Cerebellar cortex (tissue), 1 donor: ENCODE measurements at regions not wholly inside any gene's neighbourhood (a gene's known extent, or its start where the extent isn't known, plus 50 kb on each side); places are given as distances from the start of the nearest gene placed in this dataset.

ENCODE experiments used
- DNase-seq: peaks from one replicate; pipeline ENCODE4 v3.0.0-alpha.2; 2015; ENCODE audit warnings: low spot score

- DNase-seq = no peak
These were observed 386.8 kb upstream of the PTPRD start for GRCh38 chr9:10999646-11000045.

- DNase-seq = no peak
These were observed 388.7 kb upstream of the PTPRD start for GRCh38 chr9:11001546-11001945.

DNA sequence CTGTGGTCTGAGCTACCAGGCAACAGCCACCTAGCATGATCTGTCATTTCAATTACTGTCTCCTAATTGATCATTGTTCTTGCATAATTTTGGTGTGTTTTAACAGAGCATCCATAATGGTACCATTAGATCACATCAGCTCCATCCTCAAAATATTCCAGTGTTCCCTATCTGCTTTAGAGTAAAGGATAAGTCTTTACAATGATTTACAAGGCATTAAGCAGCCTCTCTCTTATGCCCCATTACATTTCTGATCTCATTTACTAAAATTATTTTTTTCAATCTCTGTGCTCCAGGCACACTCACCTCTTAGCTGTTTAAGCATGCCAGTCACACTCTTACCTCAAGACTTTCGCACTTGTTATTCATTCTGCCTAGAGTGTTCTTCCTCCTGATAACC is 389.9 kb upstream of the PTPRD start:
- no peak for DNase-seq

DNA sequence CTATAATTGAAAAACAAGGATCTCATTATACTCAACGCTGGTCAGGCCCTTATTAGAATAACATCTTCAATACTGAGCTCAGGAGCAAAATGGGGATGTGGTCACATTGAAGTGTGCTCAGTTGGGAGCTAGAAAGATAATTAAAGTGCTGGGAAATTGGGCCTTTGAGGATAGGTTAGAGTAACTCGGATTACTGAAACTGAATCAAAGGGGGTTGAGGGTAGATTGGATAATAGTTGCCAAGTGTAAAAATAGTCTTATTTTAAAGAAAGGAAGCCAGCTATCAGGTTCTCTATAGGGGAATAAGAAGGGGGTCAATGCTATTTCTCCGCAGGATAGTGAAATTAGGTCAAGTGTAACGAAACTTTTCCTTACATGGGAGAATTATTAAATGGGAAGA is 391.0 kb upstream of the PTPRD start:
- DNase-seq = no peak

DNA sequence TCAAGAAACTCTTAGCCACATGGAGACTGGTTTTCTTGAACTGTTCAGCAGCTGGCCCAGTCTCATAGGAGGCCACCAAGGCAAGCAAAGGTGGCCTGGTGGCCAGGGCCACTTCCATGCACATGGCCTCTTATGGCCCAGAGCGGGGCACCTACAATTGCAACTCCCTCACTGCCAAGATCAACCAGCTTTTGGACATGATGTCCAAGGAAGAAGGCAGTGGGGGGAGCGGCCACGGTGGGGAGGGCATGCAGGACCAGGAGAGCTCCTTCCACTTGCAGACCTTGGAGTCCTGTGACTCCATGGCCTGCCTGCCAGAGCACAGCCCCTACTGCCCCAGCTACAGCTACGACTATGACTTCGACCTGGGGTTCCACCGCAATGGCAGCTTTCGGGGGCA is 398.9 kb upstream of the PTPRD start:
- DNase-seq = no peak

DNA sequence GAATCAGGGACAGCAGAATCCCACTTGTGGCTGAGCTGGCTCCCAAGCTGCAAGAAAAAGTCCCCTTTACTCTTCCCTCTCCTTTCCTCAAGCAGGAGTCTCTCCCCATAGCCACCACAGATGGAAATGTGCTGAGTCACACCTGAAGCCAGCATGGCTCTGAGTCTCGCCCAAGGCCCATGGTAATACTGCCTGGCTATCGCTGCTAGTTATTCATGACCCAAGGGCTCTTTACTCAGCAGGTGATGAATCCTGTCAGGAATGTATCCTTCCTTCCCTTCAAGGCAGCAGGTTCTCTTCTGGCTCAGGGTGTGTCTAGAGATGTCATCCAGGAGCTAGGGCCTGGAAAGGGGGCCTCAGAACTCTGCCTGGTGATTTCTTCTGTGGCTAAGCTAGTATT is 403.3 kb upstream of the PTPRD start:
- DNase-seq = no peak

- no peak for DNase-seq
These were observed 410.4 kb upstream of the PTPRD start for GRCh38 chr9:11023201-11023600.

DNA sequence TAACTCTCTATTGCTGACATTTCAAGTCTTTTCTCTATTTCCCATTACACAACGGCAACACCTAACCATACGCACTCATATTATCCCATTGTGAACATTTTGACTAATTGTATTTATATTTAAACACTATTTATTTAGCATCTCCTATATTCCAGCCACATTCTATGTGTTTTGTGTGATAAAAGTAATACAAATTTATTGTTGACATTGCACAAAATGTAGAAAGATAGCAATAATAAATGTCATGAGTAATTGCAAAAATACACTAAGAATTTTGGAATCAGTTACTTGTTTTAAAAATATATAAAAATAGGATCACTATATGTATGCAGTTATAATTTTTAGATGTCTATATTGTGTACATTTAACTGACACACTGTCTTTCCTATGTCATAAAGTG is 413.0 kb upstream of the PTPRD start:
- no peak for DNase-seq

DNA sequence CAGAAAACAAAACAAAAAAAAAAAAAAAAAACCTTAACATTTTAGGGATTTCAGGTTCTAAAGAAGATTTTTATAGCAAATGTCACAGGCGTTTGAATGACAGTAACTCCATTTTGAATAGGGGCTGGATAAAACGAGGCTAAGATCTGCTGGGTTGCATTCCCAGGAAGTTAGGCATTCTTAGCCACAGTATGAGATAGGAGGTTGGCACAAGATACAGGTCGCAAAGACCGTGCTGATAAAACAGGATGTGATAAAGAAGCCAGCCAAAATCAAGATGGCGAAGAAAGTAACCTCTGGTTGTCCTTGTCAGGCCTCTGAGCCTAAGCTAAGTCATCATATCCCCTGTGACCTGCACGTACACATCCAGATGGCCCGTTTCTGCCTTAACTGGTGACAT is 425.6 kb upstream of the PTPRD start:
- DNase-seq = no peak

- no peak for DNase-seq
These were observed 426.2 kb upstream of the PTPRD start for GRCh38 chr9:11039006-11039405.

GRCh38 chr9:11045589-11045988 is 432.8 kb upstream of the PTPRD start:
- DNase-seq = no peak

DNA sequence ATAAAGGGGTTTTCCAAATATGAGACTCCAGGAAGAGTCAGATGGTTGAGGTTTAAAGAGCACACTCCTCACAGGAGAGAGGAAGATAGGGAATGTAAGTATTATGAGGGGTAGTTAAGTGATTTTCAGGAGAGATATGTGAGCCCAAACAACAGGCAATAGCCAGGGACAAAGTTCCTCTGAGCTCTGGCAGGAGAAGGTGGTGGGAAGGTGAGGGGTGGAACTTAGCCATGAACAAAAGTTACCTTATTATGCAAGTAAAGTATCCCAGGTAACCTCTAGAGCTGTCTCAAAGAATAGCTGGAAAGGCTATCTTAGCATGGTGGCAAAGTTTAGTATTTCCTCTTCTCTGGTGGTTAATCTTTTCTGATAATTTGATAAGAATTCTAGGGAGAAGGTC is 450.5 kb upstream of the PTPRD start:
- DNase-seq = no peak

DNA sequence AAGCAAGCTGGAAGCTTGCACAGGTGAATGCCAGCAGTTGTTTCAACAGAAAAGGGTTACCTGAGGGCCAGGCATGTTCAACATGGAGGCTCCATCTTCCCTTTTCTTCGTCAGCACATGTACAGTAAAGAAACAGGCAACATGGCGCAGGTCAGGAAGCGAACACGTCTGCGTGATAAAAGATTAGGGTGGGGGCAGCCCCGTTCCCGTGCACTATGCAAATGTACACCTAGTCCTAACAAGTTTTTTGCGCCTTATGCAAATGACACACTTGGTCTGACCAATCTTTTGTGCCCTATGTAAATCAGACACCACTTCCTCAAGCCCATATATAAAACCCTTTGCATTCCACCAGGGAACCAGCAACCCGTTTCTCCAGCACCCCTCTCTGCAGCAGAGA is 452.1 kb upstream of the PTPRD start:
- DNase-seq = no peak

- no peak for DNase-seq
These were observed 459.4 kb upstream of the PTPRD start for GRCh38 chr9:11072176-11072575.

DNA sequence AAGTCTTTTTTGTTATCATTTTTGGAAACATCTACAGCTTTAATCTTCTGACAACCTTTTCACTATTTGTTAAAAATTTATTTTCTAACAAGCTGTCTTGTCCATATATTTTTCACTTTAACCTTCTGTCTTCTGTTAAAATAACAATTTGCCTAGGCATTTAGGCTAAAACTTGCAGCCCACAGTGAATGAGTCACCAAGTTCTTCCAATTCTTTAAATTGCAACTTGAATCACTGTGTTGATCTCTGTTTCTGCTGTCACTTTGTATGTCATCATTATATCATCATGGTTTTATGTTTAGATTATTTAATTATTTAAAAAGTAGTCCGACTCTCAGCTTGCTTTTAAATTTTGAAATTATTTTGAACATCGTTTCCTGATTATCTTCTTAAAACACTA is 473.8 kb upstream of the PTPRD start:
- DNase-seq = no peak

GRCh38 chr9:11088821-11089374 is 476.1 kb upstream of the PTPRD start:
- DNase-seq = no peak

DNA sequence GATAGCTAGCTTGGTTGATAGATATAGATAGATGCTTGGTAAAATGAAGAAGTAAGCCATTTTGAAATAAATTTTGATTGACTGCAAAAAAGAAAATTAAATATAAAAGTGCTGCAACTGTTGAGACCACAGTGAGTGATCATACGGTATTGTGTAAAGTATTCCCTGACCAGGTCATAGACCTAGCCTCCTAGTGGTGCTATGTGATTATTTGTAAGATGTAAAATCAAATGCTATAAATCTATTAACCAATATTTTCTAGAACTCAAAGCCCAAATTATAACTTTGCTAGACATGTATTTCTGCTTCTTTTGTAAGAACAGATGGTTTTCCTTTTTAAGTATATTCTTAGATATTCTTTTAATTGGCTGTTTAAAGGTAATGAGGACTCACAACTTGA is 480.2 kb upstream of the PTPRD start:
- DNase-seq = no peak

DNA sequence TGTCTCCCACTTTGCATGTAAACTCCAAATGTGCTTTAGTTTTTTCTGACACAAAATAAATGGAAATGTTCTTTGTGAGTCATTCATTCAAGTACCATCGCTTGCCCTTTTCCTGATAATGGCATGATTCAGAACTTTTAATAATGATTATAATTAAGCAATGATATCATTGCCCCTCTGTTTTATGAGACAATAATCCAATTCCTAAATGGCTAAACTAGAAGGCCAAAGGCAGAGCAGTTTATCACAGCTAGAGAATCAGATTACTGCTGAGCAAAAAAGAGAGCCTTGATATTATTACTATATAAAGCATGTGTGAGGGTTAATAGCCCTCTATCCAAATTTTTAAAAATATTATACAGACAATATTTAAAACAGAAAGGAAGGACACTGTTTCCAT is 484.2 kb upstream of the PTPRD start:
- DNase-seq = no peak

GRCh38 chr9:11103525-11103924 is 490.7 kb upstream of the PTPRD start:
- no peak for DNase-seq

GRCh38 chr9:11107196-11107595 is 494.4 kb upstream of the PTPRD start:
- DNase-seq = no peak

GRCh38 chr9:11128156-11128555 is 515.4 kb upstream of the PTPRD start:
- no peak for DNase-seq

- no peak for DNase-seq
These were observed 523.0 kb upstream of the PTPRD start for GRCh38 chr9:11135851-11136250.

DNA sequence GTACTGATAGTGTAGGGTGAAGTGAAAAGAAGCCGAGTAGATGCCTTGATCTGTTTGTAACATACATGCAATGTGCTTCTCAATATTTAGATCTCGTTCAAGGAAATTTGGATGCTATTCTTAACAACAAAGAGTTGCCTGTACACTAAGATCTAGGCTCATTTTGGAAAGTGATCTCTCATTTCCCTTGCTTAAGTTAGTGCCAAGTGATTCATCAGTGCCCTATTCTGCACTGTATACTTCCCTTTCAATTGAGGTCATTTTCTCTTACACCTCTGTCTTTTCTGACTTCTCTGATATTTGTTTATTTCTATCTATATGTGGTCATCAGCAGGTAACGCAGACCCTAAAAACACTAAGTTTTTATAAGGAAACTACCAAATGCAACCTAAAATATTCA is 528.6 kb upstream of the PTPRD start:
- DNase-seq = no peak

GRCh38 chr9:11142965-11143738 is 530.4 kb upstream of the PTPRD start:
- DNase-seq = no peak
